Parathyroid adenoma (tissue), 2 donors: ENCODE measurements at regions not wholly inside any gene's neighbourhood (a gene's known extent, or its start where the extent isn't known, plus 50 kb on each side); places are given as distances from the start of the nearest gene placed in this dataset.

ENCODE experiments used
- H2AFZ ChIP-seq: fragments of 300-600 bp; sonication (generic); one replicate; pipeline ENCODE4 v1.7.0; 2017; ENCODE audit warnings: antibody characterized with exemption, mild to moderate bottlenecking
- H3K27ac ChIP-seq: fragments of 300-600 bp; sonication (generic); one replicate; pipeline ENCODE4 v1.7.0; 2017
- H3K27me3 ChIP-seq: fragments of 300-600 bp; sonication (generic); one replicate; pipeline ENCODE4 v1.7.0; 2017; ENCODE audit warnings: low read length; ENCODE audit not compliant: control insufficient read depth, insufficient read depth
- H3K36me3 ChIP-seq: fragments of 300-600 bp; sonication (generic); one replicate; pipeline ENCODE4 v1.7.0; 2017; ENCODE audit warnings: low read length; ENCODE audit not compliant: control insufficient read depth, insufficient read depth
- H3K4me1 ChIP-seq: fragments of 300-600 bp; sonication (generic); one replicate; pipeline ENCODE4 v1.7.0; 2017; ENCODE audit warnings: control low read depth
- H3K4me2 ChIP-seq: fragments of 300-600 bp; sonication (generic); one replicate; pipeline ENCODE4 v1.7.0; 2017; ENCODE audit warnings: low read length
- H3K4me3 ChIP-seq: fragments of 300-600 bp; sonication (generic); one replicate; pipeline ENCODE4 v1.7.0; 2017; ENCODE audit warnings: low read depth, low read length
- H3K79me2 ChIP-seq: fragments of 300-600 bp; sonication (generic); one replicate; pipeline ENCODE4 v1.7.0; 2017; ENCODE audit warnings: control low read depth
- H3K9ac ChIP-seq: fragments of 300-600 bp; sonication (generic); one replicate; pipeline ENCODE4 v1.7.0; 2017; ENCODE audit warnings: mild to moderate bottlenecking
- H3K9me3 ChIP-seq: fragments of 300-600 bp; sonication (generic); one replicate; pipeline ENCODE4 v1.7.0; 2017; ENCODE audit warnings: low read length; ENCODE audit not compliant: control insufficient read depth
- CTCF ChIP-seq: fragments of 300-600 bp; sonication (generic); IDR thresholded peaks from one replicate; pipeline ENCODE4 v1.7.0; 2017; ENCODE audit warnings: antibody characterized with exemption, mild to moderate bottlenecking
- donor health status: primary hyperparathyroidism.

- Histone ChIP-seq H3K9me3 (no peaks in the 10 kb centered on the region), H2AFZ (no peak overlapping the region), H3K4me3 (no peak overlapping the region), H3K27ac (no peak overlapping the region), H3K79me2 (no peaks in the 10 kb centered on the region), H3K4me1 (peaks cover 8% of the 10 kb centered on the region), H3K9ac (no peak overlapping the region), H3K4me2 (no peak overlapping the region), H3K27me3 (no peaks in the 10 kb centered on the region), H3K36me3 (no peaks in the 10 kb centered on the region)
- no peak for TF ChIP-seq CTCF
Observed at GRCh38 chr7:25062380-25062779, 62.7 kb downstream of the CYCS start.

- no peak for TF ChIP-seq CTCF
- Histone ChIP-seq H3K79me2 (no peaks in the 10 kb centered on the region), H3K27ac (no peak overlapping the region), H3K9me3 (no peaks in the 10 kb centered on the region), H3K27me3 (no peaks in the 10 kb centered on the region), H3K4me3 (no peak overlapping the region), H3K4me1 (peaks cover 8% of the 10 kb centered on the region), H2AFZ (no peak overlapping the region), H3K4me2 (no peak overlapping the region), H3K9ac (no peak overlapping the region), H3K36me3 (no peaks in the 10 kb centered on the region)
Observed at GRCh38 chr7:25060487-25061055, 64.5 kb downstream of the CYCS start.

- no peak for TF ChIP-seq CTCF
- peaks cover 8% of the 10 kb centered on the region for H3K4me1 ChIP-seq
- H3K9me3 ChIP-seq, result no peaks in the 10 kb centered on the region
- H3K79me2 ChIP-seq, result no peaks in the 10 kb centered on the region
- no peak overlapping the region for H3K4me2 ChIP-seq
- no peak overlapping the region for H3K4me3 ChIP-seq
- H3K27ac ChIP-seq, result no peak overlapping the region
- H2AFZ ChIP-seq, result no peak overlapping the region
- H3K9ac ChIP-seq, result no peak overlapping the region
- H3K36me3 ChIP-seq, result no peaks in the 10 kb centered on the region
- no peaks in the 10 kb centered on the region for H3K27me3 ChIP-seq
Observed at GRCh38 chr7:25059576-25059975, 65.5 kb downstream of the CYCS start.

- Histone ChIP-seq H3K4me2 (no peak overlapping the region), H2AFZ (no peak overlapping the region), H3K9ac (no peak overlapping the region), H3K27ac (no peak overlapping the region), H3K9me3 (no peaks in the 10 kb centered on the region), H3K27me3 (no peaks in the 10 kb centered on the region), H3K4me1 (no peaks in the 10 kb centered on the region), H3K36me3 (no peaks in the 10 kb centered on the region), H3K4me3 (no peak overlapping the region), H3K79me2 (no peaks in the 10 kb centered on the region)
- no peak for TF ChIP-seq CTCF
Observed at GRCh38 chr7:25056368-25056767, 68.7 kb downstream of the CYCS start.

GRCh38 chr7:25055520-25056220, 69.4 kb downstream of the CYCS start:
- no peaks in the 10 kb centered on the region for H3K79me2 ChIP-seq
- H3K36me3 ChIP-seq, result no peaks in the 10 kb centered on the region
- H3K4me2 ChIP-seq, result no peak overlapping the region
- no peak for TF ChIP-seq CTCF
- no peak overlapping the region for H3K9ac ChIP-seq
- H3K27me3 ChIP-seq, result no peaks in the 10 kb centered on the region
- H3K27ac ChIP-seq, result no peak overlapping the region
- no peaks in the 10 kb centered on the region for H3K4me1 ChIP-seq
- H2AFZ ChIP-seq, result no peak overlapping the region
- no peaks in the 10 kb centered on the region for H3K9me3 ChIP-seq
- H3K4me3 ChIP-seq, result no peak overlapping the region
